LNCAP (cell line): ENCODE measurements at regions not wholly inside any gene's neighbourhood (a gene's known extent, or its start where the extent isn't known, plus 50 kb on each side); places are given as distances from the start of the nearest gene placed in this dataset.

ENCODE experiments used
- CTCF ChIP-seq: fragments of 450-650 bp; IDR thresholded peaks from 2 replicates; pipeline ENCODE4 v1.5.1; 2017; ENCODE audit warnings: mild to moderate bottlenecking

DNA sequence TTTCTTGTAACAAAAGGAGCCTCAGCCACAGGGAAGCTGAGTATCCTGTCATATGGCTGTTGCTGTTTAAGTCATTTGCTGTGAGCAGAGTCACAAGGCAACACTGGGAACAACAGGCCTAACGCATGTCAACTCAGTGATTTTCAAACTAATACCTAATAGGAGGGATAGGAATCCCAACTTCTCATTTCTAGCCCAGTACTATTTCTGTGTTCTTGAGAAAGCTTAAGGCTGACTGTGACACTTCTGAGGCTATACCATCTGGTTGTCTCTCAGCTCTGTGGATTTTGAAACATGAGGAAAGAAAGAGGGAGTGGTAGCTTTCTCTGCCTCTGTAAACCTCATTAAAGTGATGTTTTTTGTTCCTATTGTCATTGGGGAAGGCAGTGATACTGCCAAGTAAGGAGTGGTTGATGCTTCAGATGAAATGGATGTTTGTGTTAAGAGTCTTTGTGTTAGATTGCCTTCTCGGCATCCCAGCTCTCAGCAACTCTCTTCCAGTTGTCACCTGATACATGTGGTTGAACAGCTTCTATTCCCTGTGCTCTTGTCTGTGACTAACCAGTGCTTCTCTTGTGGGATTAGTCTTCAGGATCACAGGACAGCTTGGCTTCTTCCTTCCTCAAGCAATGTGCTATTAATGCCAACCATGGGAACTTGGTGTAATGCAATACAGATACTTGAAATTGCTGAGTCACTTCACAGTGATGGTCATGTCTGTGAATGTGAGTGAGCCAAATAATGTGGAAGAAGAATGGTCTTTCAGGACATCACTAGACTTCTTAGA lies 166.8 kb upstream of the IVNS1ABP start:
- TF ChIP-seq CTCF, result no peak

DNA sequence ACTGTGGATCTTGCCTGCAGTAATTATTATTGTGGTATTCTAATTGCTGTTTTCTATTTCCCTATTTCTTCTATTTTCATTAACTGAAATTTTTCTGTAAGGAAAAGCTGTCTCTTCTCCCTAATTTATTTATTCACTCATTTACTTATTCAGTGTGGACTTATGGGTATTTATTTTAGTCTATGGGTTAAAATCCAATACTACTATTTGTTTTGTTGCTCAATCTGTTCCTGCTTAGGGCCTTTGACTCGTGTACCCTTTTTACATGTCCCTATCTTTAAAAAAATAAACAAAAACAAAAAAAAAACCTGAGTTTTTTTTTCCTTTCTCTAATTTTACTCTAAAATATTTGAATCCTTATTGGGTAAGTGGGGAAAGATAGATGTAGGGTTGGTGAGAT lies 166.2 kb upstream of the IVNS1ABP start:
- TF ChIP-seq CTCF, result no peak

- no peak for TF ChIP-seq CTCF
These were observed 163.5 kb upstream of the IVNS1ABP start for GRCh38 chr1:185480545-185480944.

DNA sequence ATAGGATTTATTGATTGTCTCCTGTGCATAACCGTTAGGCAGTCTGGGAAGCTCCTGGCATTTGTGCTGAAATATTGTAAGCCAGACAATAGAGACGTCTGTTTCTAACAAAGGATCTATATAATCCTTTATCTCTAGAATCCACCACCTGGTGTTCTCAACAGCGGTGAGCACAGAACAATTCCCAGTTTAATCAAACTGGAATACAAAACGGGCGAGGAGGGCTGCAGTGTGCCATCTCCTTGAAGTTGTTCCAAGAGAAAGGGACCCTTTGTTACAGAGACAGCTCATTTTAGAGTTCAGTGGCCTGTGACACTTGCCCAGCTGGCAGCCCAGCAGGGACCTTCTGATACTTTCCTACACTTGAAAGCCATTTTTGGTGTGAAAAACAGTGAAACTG lies 162.8 kb upstream of the IVNS1ABP start:
- no peak for TF ChIP-seq CTCF

DNA sequence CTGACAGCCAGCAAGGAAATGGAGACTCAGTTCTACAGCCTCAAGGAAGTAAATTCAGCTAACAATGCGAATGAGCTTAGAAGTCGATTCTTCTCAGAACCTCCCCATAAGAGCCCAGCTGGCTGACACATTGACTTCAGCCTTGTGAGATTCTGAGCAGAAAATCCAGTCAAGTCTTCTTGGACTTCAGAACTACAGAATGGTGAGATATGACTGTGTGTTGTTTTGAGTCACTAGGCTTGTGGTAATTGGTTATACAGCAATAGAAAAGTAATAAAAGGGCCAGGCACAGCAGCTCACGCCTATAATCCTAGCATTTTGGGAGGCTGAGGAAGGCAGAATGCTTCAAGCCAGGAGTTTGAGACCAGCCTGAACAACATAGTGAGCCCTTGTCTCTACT lies 161.8 kb upstream of the IVNS1ABP start:
- TF ChIP-seq CTCF, result no peak

DNA sequence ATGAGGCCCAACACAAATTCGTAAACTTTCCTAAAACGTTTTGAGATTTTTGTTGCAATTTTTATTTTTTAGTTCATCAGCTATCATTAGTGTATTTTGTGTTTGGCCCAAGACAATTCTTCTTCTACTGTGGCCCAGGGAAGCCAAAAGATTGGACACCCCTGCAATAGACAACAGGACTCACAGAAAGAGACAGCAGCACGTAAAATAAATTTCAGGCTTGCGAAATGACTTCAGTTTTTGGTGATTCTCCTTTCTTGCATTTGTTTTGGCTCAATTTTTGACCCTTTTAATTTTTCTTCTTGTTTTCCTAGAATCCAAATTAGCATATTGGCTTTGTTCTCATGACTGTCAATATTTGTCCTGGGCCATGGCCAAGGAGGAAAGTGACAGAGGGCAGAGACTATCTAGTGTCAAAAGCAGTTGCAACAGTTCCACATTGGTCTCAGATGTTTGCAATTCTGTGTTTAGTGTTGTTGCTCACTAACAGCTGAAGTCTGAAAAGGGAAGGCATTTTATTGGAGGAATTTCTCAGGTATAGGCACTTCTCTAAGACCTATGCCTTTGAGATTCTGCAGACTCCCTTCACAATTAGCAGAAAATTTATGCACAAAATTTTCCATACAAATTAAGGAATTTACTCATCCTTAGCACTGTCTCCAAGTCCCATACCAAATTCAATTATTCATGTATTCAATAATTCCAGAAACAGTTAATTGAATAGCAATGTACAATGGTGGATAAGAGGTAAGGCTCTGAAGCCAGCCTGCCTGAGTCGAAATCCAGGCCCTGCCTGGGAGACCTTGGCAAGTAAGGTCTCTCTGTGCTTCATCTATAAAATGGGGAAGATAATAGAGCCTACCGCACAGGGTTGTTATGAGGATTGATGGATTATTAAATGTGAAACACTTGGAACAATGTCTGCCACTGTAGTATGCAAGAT lies 160.9 kb upstream of the IVNS1ABP start:
- no peak for TF ChIP-seq CTCF

GRCh38 chr1:185474440-185475149 lies 157.6 kb upstream of the IVNS1ABP start:
- no peak for TF ChIP-seq CTCF
